HFFc6 (cell line): ENCODE measurements at regions not wholly inside any gene's neighbourhood (a gene's known extent, or its start where the extent isn't known, plus 50 kb on each side); places are given as distances from the start of the nearest gene placed in this dataset.

Source experiments
- DNase-seq: peaks from one replicate; pipeline ENCODE4 v3.0.0-alpha.2; 2018
- H3K27ac Mint-ChIP-seq: 2 replicates; pipeline ENCODE4 v1.8.0; 2020; ENCODE audit warnings: mild to moderate bottlenecking, mixed read lengths
- H3K27me3 Mint-ChIP-seq: 2 replicates; pipeline ENCODE4 v1.8.0; 2021; ENCODE audit warnings: mild to moderate bottlenecking, moderate library complexity, mixed read lengths; ENCODE audit not compliant: insufficient read depth
- H3K36me3 Mint-ChIP-seq: 2 replicates; pipeline ENCODE4 v1.8.0; 2021; ENCODE audit warnings: low read depth, mixed read lengths
- H3K4me1 Mint-ChIP-seq: 2 replicates; pipeline ENCODE4 v1.8.0; 2020; ENCODE audit warnings: low read depth, mixed read lengths
- H3K4me3 Mint-ChIP-seq: 2 replicates; pipeline ENCODE4 v1.8.0; 2020; ENCODE audit warnings: mild to moderate bottlenecking, moderate library complexity, mixed read lengths
- H3K9me3 Mint-ChIP-seq: 2 replicates; pipeline ENCODE4 v1.8.0; 2020; ENCODE audit warnings: mild to moderate bottlenecking, mixed read lengths
- CTCF ChIP-seq: fragments of 200-600 bp; sonication (generic); IDR thresholded peaks from 2 replicates; pipeline ENCODE4 v1.5.0; 2021; ENCODE audit warnings: antibody characterized with exemption, mild to moderate bottlenecking

- Mint-ChIP-seq H3K9me3 (peaks cover 39% of the 10 kb centered on the region), H3K36me3 (no peaks in the 10 kb centered on the region), H3K27ac (no peak overlapping the region), H3K4me3 (no peak overlapping the region), H3K4me1 (no peaks in the 10 kb centered on the region), H3K27me3 (no peaks in the 10 kb centered on the region; the same call in 1 of the 2 replicates)
- TF ChIP-seq CTCF = no peak
- DNase-seq = no peak
Measured at GRCh38 chr12:30473274-30473673, 222.4 kb downstream of the IPO8 start.

- DNase-seq = no peak
- Mint-ChIP-seq H3K9me3 (peaks cover 33% of the 10 kb centered on the region), H3K27ac (no peak overlapping the region), H3K4me3 (no peak overlapping the region), H3K4me1 (no peaks in the 10 kb centered on the region), H3K27me3 (no peaks in the 10 kb centered on the region), H3K36me3 (no peaks in the 10 kb centered on the region)
- TF ChIP-seq CTCF = no peak
Measured at GRCh38 chr12:30466093-30466585, 229.5 kb downstream of the IPO8 start.

GRCh38 chr12:30463636-30464035 lies 232.0 kb downstream of the IPO8 start:
- peaks cover 14% of the 10 kb centered on the region for H3K9me3 Mint-ChIP-seq
- no peaks in the 10 kb centered on the region for H3K36me3 Mint-ChIP-seq
- no peak for TF ChIP-seq CTCF
- H3K4me3 Mint-ChIP-seq = no peak overlapping the region
- H3K4me1 Mint-ChIP-seq = no peaks in the 10 kb centered on the region
- no peak overlapping the region for H3K27ac Mint-ChIP-seq
- DNase-seq = no peak
- H3K27me3 Mint-ChIP-seq = no peaks in the 10 kb centered on the region

GRCh38 chr12:30462249-30462648 lies 233.4 kb downstream of the IPO8 start:
- no peak overlapping the region for H3K27ac Mint-ChIP-seq
- no peak for TF ChIP-seq CTCF
- H3K9me3 Mint-ChIP-seq = peaks cover 17% of the 10 kb centered on the region

GRCh38 chr12:30461026-30461615 lies 234.5 kb downstream of the IPO8 start:
- Mint-ChIP-seq H3K4me1 (peaks cover 6% of the 10 kb centered on the region; the same call in 1 of the 2 replicates), H3K36me3 (no peaks in the 10 kb centered on the region), H3K4me3 (no peak overlapping the region), H3K9me3 (peaks cover 17% of the 10 kb centered on the region), H3K27me3 (peaks cover 2% of the 10 kb centered on the region; the same call in 1 of the 2 replicates), H3K27ac (no peak overlapping the region)
- no peak for TF ChIP-seq CTCF
- no peak for DNase-seq

More at GRCh38 chr12:30462249-30462648, 233.4 kb downstream of the IPO8 start:
- H3K4me1 Mint-ChIP-seq = peaks cover 5% of the 10 kb centered on the region; the same call in 1 of the 2 replicates
- H3K27me3 Mint-ChIP-seq = no peaks in the 10 kb centered on the region
- H3K36me3 Mint-ChIP-seq = no peaks in the 10 kb centered on the region
- no peak for DNase-seq
- H3K4me3 Mint-ChIP-seq = no peak overlapping the region
